HG02678 (cell line): ENCODE measurements at regions not wholly inside any gene's neighbourhood (a gene's known extent, or its start where the extent isn't known, plus 50 kb on each side); places are given as distances from the start of the nearest gene placed in this dataset.

Experiments
- ATAC-seq: cut with Tn5 transposase; IDR thresholded peaks from one replicate; pipeline ENCODE4 v1.9.1; 2021; ENCODE audit warnings: mild to moderate bottlenecking, moderate library complexity; ENCODE audit not compliant: unreplicated experiment

DNA sequence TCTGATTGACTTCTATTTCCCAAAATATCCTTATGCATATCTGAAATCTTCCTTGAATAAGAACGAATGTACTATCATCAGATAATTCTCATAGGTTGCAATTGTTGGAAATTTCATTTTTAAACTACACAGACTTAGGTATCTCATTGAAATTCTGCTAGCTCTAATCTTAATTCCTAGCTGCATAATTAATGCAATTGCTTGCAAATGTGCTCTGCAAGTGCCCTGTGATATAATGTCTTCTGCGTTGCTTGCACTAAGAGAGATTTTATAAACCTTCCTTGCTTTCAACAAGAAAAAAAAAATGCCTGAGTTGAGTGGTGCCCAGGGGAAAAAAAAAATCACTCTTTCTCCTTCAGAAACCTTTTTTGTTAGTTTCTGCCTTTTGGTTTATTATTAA, 354.9 kb downstream of the TFAP2A start:
- no peak for ATAC-seq

DNA sequence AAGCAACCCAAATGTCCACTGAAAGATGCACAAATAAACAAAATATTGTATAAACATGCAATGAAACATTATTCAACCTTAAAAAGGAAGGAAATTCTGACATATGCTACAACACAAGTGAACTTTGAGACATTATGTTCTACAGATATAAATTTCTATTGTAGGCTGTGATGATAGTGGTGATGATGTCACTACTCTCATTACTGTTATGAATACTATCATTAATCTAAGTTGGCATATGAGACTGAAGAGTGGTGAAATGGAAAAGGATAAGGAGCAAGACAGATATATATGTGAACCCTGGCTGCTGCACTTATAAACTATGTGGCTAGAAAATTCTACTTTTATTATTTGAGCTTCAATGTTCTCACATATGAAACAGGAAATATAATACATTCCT, 360.2 kb downstream of the TFAP2A start:
- no peak for ATAC-seq

GRCh38 chr6:10051283-10051682, 363.6 kb downstream of the TFAP2A start:
- no peak for ATAC-seq

- no peak for ATAC-seq
Observed at GRCh38 chr6:10048370-10049297, 366.2 kb downstream of the TFAP2A start.

GRCh38 chr6:10042280-10042679, 372.6 kb downstream of the TFAP2A start:
- ATAC-seq, result no peak

DNA sequence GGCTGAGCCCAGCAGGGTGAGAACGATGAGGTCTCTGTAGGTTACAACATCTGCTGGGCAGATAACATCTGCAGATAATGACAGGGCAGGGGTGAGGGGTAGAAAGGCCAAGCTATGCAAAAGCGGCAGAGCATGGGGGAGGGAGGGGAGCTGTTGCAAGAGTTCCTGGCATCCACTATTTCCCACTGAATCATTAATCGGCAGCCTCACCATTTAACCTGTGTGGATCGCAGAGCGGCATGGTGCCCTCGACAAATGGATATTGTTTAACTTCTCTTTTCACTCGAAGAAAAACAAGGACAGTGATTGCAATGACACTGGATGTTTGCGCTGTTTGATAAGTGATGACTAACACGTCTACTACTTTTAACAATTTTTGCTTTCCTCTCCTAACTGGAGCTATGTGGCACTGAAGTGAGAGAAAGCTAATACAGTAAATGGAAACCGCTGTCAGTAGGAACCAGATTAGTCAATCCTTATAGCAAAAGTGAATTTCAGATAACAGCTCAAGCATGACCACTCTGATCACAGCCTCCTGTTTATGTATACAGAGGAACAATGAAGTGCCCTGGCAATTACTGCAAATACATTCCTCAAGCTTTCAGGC, 381.5 kb downstream of the TFAP2A start:
- ATAC-seq, result no peak

GRCh38 chr6:10031617-10032016, 383.3 kb downstream of the TFAP2A start:
- no peak for ATAC-seq

GRCh38 chr6:10030942-10031537, 383.8 kb downstream of the TFAP2A start:
- ATAC-seq, result no peak

DNA sequence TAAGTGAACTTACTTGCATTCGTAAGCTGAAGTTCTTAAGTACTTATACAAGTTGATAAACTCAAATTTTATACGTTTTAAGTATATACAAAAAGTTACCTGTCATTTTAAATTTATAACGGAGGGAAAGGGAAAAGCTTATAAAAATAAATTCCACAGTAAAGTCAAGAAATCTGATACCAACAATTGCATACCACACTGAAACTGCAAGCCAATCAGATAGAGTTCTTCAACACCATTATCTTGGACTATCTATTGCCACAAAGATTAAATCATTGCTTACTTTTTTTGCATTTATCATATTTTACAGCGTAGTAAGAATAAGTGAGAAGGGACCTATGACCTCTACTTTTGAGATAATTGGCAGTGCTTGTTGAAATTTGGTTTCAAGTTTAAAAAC, 386.7 kb downstream of the TFAP2A start:
- no peak for ATAC-seq

- ATAC-seq, result no peak
Observed at GRCh38 chr6:10019851-10020250, 395.0 kb downstream of the TFAP2A start.

GRCh38 chr6:10014557-10014956, 400.3 kb downstream of the TFAP2A start:
- no peak for ATAC-seq

DNA sequence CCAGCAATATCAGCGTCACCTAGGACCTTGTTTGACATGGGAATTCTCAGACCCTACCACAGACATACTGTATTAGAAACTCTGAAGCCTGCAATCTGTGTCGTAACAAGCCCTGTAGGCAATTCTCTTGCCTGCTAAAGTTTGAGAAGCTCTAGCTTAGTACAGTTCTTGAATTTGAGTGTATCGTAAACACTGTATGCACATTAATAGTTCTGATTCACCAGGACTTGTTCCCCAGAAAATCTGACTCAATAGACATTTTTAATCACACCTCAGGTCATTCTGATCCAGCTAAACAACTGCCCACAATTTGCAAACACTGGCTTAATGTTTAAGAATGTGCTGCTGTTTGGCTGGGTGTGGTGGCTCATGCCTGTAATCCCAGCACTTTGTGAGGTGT, 414.3 kb downstream of the TFAP2A start:
- no peak for ATAC-seq

GRCh38 chr6:9999796-10000195, 415.1 kb downstream of the TFAP2A start:
- no peak for ATAC-seq

GRCh38 chr6:9986273-9986672, 428.6 kb downstream of the TFAP2A start:
- no peak for ATAC-seq

GRCh38 chr6:9985481-9985880, 429.4 kb downstream of the TFAP2A start:
- no peak for ATAC-seq

DNA sequence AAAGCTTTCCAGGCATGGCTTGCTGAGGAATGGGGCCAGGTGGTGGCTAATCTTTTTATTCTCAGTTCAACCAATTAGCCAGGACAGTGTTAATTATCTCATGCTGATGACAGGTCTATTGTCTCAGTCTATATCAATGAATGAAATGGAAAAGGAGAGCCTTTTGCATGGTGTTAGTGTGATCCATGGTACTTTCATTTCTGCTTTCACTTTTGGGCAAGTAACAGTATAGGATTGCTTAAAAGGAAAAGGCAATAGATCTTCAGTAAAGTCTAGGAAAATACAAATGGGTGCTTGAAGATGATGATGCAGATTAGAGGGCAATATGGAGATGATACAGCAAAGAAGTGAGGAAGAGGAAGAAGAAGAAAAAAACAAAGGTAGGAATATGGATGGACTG, 430.3 kb downstream of the TFAP2A start:
- ATAC-seq, result no peak

DNA sequence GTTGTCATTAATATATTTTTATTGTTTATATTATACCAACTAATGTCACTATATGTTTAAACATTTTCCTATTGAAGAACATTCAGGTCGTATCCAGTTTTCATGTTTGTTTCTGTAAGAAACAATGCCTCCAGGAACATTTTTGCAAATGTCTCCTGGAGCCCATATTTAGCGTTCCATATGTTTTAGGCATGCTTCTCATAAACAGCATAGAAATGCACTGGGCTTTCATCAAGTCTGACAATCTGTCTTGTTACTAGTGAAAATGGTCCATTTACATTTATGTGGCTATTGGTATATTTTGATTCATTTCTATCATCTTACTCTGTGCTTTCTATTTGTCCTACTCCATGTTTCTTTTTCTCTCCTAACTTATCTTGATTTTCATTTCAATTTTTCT, 431.7 kb downstream of the TFAP2A start:
- no peak for ATAC-seq

GRCh38 chr6:9982215-9982614, 432.7 kb downstream of the TFAP2A start:
- no peak for ATAC-seq

GRCh38 chr6:9979996-9980395, 434.9 kb downstream of the TFAP2A start:
- ATAC-seq, result no peak

- ATAC-seq, result no peak
Observed at GRCh38 chr6:9978480-9978879, 436.4 kb downstream of the TFAP2A start.

GRCh38 chr6:9977411-9977810, 437.5 kb downstream of the TFAP2A start:
- ATAC-seq, result no peak

GRCh38 chr6:9961646-9962045, 453.2 kb downstream of the TFAP2A start:
- no peak for ATAC-seq
